Neural progenitor cell (in vitro differentiated cells): ENCODE measurements at regions not wholly inside any gene's neighbourhood (a gene's known extent, or its start where the extent isn't known, plus 50 kb on each side); places are given as distances from the start of the nearest gene placed in this dataset.

ENCODE experiments used
- DNase-seq: peaks from one replicate; pipeline ENCODE4 v3.0.0-alpha.2; 2016; ENCODE audit warnings: low spot score
- H2AFZ ChIP-seq: fragments of 200-600 bp; sonication (generic); replicated peaks from 2 replicates; pipeline ENCODE4 v1.6.1; 2016; ENCODE audit warnings: antibody characterized with exemption
- H3F3A ChIP-seq: fragments of 200-600 bp; sonication (generic); 2 replicates; pipeline ENCODE4 v1.6.1; 2016; ENCODE audit warnings: antibody characterized with exemption, low read depth
- H3K27ac ChIP-seq: fragments of 200-600 bp; sonication (generic); 2 replicates; pipeline ENCODE4 v1.5.1; 2016; ENCODE audit warnings: mild to moderate bottlenecking
- H3K27me3 ChIP-seq: fragments of 200-600 bp; sonication (generic); 2 replicates; pipeline ENCODE4 v1.6.1; 2016; ENCODE audit warnings: mild to moderate bottlenecking, moderate library complexity
- H3K36me3 ChIP-seq: fragments of 200-600 bp; sonication (generic); 2 replicates; pipeline ENCODE4 v1.5.1; 2016
- H3K4me1 ChIP-seq: fragments of 200-600 bp; sonication (generic); 2 replicates; pipeline ENCODE4 v1.6.1; 2016; ENCODE audit warnings: mixed run types
- H3K4me2 ChIP-seq: fragments of 200-600 bp; sonication (generic); 2 replicates; pipeline ENCODE4 v1.6.1; 2016
- H3K4me3 ChIP-seq: fragments of 200-600 bp; sonication (generic); 2 replicates; pipeline ENCODE4 v1.5.1; 2016
- H3K79me2 ChIP-seq: fragments of 200-600 bp; sonication (generic); 2 replicates; pipeline ENCODE4 v1.6.1; 2016; ENCODE audit warnings: low read depth
- H3K9ac ChIP-seq: fragments of 200-600 bp; sonication (generic); 2 replicates; pipeline ENCODE4 v1.6.1; 2016
- H3K9me3 ChIP-seq: fragments of 200-600 bp; sonication (generic); 2 replicates; pipeline ENCODE4 v1.5.1; 2016; ENCODE audit warnings: low read depth
- H4K20me1 ChIP-seq: fragments of 200-600 bp; sonication (generic); 2 replicates; pipeline ENCODE4 v1.6.1; 2016; ENCODE audit warnings: low read depth
- H3K27ac Mint-ChIP-seq: 3 replicates; pipeline ENCODE4 v1.8.0; 2021; ENCODE audit warnings: mixed read lengths
- H3K27me3 Mint-ChIP-seq: 2 replicates; pipeline ENCODE4 v1.8.0; 2022; ENCODE audit warnings: low read depth, mild to moderate bottlenecking, inconsistent platforms, moderate library complexity, mixed read lengths; ENCODE audit not compliant: insufficient read depth
- H3K36me3 Mint-ChIP-seq: 3 replicates; pipeline ENCODE4 v1.8.0; 2021; ENCODE audit warnings: mixed read lengths
- H3K4me1 Mint-ChIP-seq: 3 replicates; pipeline ENCODE4 v1.8.0; 2021; ENCODE audit warnings: mixed read lengths
- H3K4me3 Mint-ChIP-seq: 3 replicates; pipeline ENCODE4 v1.8.0; 2021; ENCODE audit warnings: mild to moderate bottlenecking, moderate library complexity, mixed read lengths
- H3K9me3 Mint-ChIP-seq: 3 replicates; pipeline ENCODE4 v1.8.0; 2020; ENCODE audit warnings: mixed read lengths
- EZH2 ChIP-seq: fragments of 200-600 bp; sonication (generic); IDR thresholded peaks from 2 replicates; pipeline ENCODE4 v1.6.1; 2017; ENCODE audit warnings: antibody characterized with exemption, mild to moderate bottlenecking, moderate library complexity
- EZH2phosphoT487 ChIP-seq: fragments of 200-600 bp; sonication (generic); IDR thresholded peaks from 2 replicates; pipeline ENCODE4 v1.6.1; 2017; ENCODE audit warnings: antibody characterized with exemption
- TF ChIP-seq, protein P1 (sequence below): fragments of 200-600 bp; sonication (generic); IDR thresholded peaks from 2 replicates; pipeline ENCODE4 v1.5.1; 2017; ENCODE audit warnings: antibody characterized with exemption, mild to moderate bottlenecking

DNA sequence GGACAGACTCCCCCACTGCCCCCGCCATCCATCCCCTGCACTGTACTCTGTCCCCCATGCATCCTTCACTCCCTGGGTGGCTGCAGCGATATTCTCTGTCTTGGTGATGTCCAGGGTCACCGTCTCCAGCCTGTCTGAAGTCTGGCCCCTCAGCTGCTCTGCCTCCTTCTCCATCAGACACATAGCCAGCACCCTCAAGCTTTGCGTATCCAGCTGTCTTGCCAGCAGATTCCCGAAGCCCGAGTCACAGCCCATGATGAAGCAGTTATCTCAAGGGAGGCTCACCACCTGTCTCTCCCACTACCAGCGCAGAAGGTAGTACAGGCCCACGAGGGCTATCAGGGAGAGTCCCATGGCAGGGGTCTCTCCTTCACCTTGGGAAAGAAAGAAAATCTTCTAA is 77.8 kb downstream of the HSD17B6 start:
- Histone ChIP-seq H3K4me1 (no peaks in the 10 kb centered on the region), H3K9ac (no peak overlapping the region), H4K20me1 (no peaks in the 10 kb centered on the region), H3K79me2 (no peaks in the 10 kb centered on the region), H2AFZ (peak overlapping the region; percentile 56), H3K27me3 (no peaks in the 10 kb centered on the region), H3K27ac (no peak overlapping the region), H3K36me3 (no peaks in the 10 kb centered on the region), H3F3A (no peaks in the 10 kb centered on the region), H3K4me2 (no peak overlapping the region), H3K9me3 (no peaks in the 10 kb centered on the region), H3K4me3 (no peak overlapping the region)
- H3K4me3 Mint-ChIP-seq: no peak overlapping the region
- no peaks in the 10 kb centered on the region for H3K27me3 Mint-ChIP-seq
- H3K27ac Mint-ChIP-seq: no peak overlapping the region
- no peaks in the 10 kb centered on the region for H3K36me3 Mint-ChIP-seq
- DNase-seq: no peak
- no peaks in the 10 kb centered on the region for H3K9me3 Mint-ChIP-seq
- H3K4me1 Mint-ChIP-seq: no peaks in the 10 kb centered on the region
- TF ChIP-seq EZH2phosphoT487 (no peak), EZH2 (no peak)
- TF ChIP-seq, protein P1, sequence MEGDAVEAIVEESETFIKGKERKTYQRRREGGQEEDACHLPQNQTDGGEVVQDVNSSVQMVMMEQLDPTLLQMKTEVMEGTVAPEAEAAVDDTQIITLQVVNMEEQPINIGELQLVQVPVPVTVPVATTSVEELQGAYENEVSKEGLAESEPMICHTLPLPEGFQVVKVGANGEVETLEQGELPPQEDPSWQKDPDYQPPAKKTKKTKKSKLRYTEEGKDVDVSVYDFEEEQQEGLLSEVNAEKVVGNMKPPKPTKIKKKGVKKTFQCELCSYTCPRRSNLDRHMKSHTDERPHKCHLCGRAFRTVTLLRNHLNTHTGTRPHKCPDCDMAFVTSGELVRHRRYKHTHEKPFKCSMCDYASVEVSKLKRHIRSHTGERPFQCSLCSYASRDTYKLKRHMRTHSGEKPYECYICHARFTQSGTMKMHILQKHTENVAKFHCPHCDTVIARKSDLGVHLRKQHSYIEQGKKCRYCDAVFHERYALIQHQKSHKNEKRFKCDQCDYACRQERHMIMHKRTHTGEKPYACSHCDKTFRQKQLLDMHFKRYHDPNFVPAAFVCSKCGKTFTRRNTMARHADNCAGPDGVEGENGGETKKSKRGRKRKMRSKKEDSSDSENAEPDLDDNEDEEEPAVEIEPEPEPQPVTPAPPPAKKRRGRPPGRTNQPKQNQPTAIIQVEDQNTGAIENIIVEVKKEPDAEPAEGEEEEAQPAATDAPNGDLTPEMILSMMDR: no peak

DNA sequence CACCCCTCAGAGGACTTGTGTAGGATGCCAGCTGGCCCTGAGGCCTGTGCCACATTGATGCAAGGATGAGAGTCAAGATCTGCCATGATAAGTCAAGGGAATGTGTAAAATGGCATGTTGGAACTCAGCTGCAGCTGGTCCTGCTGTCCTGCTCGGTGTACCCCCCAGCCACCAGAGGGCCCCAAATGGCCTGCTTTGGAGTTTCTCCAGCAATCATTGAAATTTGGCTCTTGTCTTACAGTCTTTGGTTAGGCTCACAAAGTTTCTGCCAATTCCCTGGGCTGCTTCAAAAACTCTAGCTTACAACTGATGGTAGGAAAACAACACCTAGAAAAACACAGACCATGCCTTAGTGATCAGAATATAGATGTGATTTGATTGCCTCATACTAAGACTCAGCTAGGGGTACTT is 76.8 kb downstream of the HSD17B6 start:
- H3K4me1 ChIP-seq: no peaks in the 10 kb centered on the region
- no peaks in the 10 kb centered on the region for H3K27me3 Mint-ChIP-seq
- H3K9ac ChIP-seq: no peak overlapping the region
- H4K20me1 ChIP-seq: no peaks in the 10 kb centered on the region
- DNase-seq: peak; percentile 80
- no peaks in the 10 kb centered on the region for H3F3A ChIP-seq
- H3K4me2 ChIP-seq: no peak overlapping the region
- H2AFZ ChIP-seq: peak overlapping the region; percentile 87
- no peak overlapping the region for H3K27ac Mint-ChIP-seq
- H3K79me2 ChIP-seq: no peaks in the 10 kb centered on the region
- TF ChIP-seq, protein P1: peak; percentile 82
- TF ChIP-seq EZH2: no peak
- H3K4me1 Mint-ChIP-seq: no peaks in the 10 kb centered on the region
- H3K9me3 Mint-ChIP-seq: no peaks in the 10 kb centered on the region
- H3K9me3 ChIP-seq: no peaks in the 10 kb centered on the region
- no peak overlapping the region for H3K4me3 ChIP-seq
- H3K36me3 Mint-ChIP-seq: no peaks in the 10 kb centered on the region
- no peak overlapping the region for H3K4me3 Mint-ChIP-seq
- no peaks in the 10 kb centered on the region for H3K27me3 ChIP-seq
- no peaks in the 10 kb centered on the region for H3K36me3 ChIP-seq
- H3K27ac ChIP-seq: no peak overlapping the region

DNA sequence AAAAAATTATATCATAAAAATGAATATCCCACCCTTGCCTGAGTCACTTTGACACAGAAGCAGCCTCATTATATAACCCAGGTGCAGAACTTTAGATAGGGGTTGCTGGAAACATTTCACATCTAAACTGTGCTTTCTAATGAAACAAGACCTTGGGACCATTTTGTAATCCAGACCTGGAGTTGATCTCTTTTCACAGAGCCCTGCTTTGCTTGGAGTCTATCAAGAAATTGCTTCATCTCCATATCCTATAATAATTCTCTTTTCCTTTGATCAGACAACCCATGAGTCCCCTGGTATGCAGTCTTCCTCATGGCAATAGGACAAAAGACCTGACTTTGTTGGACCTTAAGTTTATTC is 76.3 kb downstream of the HSD17B6 start:
- Histone ChIP-seq H3K27me3 (no peaks in the 10 kb centered on the region), H3K9ac (no peak overlapping the region), H3K9me3 (no peaks in the 10 kb centered on the region), H3K4me3 (no peak overlapping the region), H3F3A (no peaks in the 10 kb centered on the region), H2AFZ (peak overlapping the region; percentile 87), H3K4me2 (no peak overlapping the region), H3K27ac (no peak overlapping the region), H3K79me2 (no peaks in the 10 kb centered on the region), H4K20me1 (no peaks in the 10 kb centered on the region), H3K4me1 (no peaks in the 10 kb centered on the region), H3K36me3 (no peaks in the 10 kb centered on the region)
- H3K36me3 Mint-ChIP-seq: no peaks in the 10 kb centered on the region
- no peak overlapping the region for H3K27ac Mint-ChIP-seq
- H3K9me3 Mint-ChIP-seq: no peaks in the 10 kb centered on the region
- no peaks in the 10 kb centered on the region for H3K27me3 Mint-ChIP-seq
- no peak overlapping the region for H3K4me3 Mint-ChIP-seq
- TF ChIP-seq EZH2phosphoT487 (no peak), EZH2 (no peak)
- TF ChIP-seq, protein P1: no peak
- no peaks in the 10 kb centered on the region for H3K4me1 Mint-ChIP-seq
- no peak for DNase-seq
